ENCODE measurements at regions not wholly inside any gene's neighbourhood (a gene's known extent, or its start where the extent isn't known, plus 50 kb on each side); places are given as distances from the start of the nearest gene placed in this dataset.
"Not testable (repeated sequence)": the region's sequence is repeated elsewhere in the genome, so short reads cannot be mapped to it uniquely, and the experiment has no call there.

DNA sequence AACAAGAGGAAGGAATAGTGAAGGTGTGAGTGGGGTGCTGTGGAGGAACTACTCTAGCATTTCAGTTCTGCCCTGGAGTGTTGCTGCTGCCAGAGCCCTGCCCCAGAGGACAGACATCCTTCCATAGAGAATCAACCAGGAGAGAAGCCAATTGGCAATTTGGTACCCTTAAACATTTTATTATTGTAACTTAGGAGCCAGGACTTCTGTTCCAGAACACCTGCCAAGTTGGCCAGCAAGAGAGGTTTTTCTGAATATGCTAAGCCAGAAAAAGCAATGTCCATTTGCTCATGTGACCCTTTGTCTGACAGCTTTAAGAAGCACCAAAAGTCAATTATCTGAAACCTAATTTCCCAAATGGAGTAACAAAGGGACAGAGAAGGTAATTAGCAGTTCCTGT lies 264.9 kb downstream of the MEX3B start:
- H3K9me3 Mint-ChIP-seq (ENCODE audit: low read depth), result peaks cover 2% of the 10 kb centered on the region
- TF ChIP-seq, protein P1, sequence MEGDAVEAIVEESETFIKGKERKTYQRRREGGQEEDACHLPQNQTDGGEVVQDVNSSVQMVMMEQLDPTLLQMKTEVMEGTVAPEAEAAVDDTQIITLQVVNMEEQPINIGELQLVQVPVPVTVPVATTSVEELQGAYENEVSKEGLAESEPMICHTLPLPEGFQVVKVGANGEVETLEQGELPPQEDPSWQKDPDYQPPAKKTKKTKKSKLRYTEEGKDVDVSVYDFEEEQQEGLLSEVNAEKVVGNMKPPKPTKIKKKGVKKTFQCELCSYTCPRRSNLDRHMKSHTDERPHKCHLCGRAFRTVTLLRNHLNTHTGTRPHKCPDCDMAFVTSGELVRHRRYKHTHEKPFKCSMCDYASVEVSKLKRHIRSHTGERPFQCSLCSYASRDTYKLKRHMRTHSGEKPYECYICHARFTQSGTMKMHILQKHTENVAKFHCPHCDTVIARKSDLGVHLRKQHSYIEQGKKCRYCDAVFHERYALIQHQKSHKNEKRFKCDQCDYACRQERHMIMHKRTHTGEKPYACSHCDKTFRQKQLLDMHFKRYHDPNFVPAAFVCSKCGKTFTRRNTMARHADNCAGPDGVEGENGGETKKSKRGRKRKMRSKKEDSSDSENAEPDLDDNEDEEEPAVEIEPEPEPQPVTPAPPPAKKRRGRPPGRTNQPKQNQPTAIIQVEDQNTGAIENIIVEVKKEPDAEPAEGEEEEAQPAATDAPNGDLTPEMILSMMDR (IDR thresholded peaks at IDR 0.05; ENCODE audit: unreplicated experiment), result no peak
- H3K4me1 Mint-ChIP-seq (ENCODE audit: low read depth), result peaks cover 6% of the 10 kb centered on the region
- no peak overlapping the region for H3K27ac Mint-ChIP-seq
- DNase-seq (ENCODE audit: low spot score, unreplicated experiment), result no peak
- peaks cover 3% of the 10 kb centered on the region for H3K27me3 Mint-ChIP-seq
- H3K4me3 Mint-ChIP-seq (ENCODE audit: low read depth), result no peak overlapping the region
- H3K36me3 Mint-ChIP-seq (ENCODE audit: insufficient read depth), result peaks cover 9% of the 10 kb centered on the region

DNA sequence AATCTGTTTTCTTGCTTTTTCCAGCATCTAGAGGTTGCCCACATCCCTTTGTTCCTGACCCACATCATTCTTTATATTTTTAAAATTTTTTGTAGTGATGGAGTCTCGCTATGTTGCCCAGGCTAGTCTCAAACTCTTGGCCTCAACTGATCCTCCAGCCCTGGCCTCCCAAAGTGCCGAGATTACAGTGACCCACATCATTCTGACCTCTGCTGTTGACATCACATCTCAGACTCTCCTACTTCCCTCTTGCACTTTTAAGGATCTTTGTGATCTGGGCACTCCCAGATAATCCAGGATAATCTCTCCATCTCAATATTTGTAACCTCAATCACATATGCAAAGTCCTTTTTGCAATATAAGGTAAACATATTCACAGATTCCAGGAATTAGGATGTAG lies 266.6 kb downstream of the MEX3B start:
- Mint-ChIP-seq H3K4me3 (ENCODE audit: low read depth) (no peak overlapping the region), H3K27ac (no peak overlapping the region), H3K4me1 (ENCODE audit: low read depth) (peaks cover 7% of the 10 kb centered on the region), H3K36me3 (ENCODE audit: insufficient read depth) (peaks cover 3% of the 10 kb centered on the region), H3K9me3 (ENCODE audit: low read depth) (no peaks in the 10 kb centered on the region), H3K27me3 (peaks cover 3% of the 10 kb centered on the region)
- DNase-seq (ENCODE audit: low spot score, unreplicated experiment), result no peak
- TF ChIP-seq, protein P1 (IDR thresholded peaks at IDR 0.05; ENCODE audit: unreplicated experiment), result no peak

DNA sequence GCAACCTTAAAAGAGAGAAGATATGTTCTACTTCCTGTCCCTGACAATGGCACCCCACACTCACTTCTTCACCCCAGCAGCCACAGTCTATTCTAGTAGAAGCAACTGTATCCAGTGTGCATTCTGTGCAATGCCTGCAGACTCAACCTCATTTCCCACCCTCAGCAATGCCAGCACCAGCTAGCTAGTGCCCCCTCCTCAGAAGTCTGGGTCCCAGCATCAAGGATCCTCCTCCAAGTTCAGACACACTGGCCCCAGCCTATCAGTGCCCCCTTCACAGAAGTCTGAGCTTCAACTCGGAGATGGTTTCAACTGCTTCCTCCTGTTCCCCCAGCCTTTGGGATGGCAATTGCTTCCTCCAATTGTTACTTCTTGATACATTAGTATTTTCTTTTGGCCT lies 268.3 kb downstream of the MEX3B start:
- no peaks in the 10 kb centered on the region for H3K9me3 Mint-ChIP-seq (ENCODE audit: low read depth)
- H3K36me3 Mint-ChIP-seq (ENCODE audit: insufficient read depth), result peaks cover 3% of the 10 kb centered on the region
- peaks cover 11% of the 10 kb centered on the region for H3K4me1 Mint-ChIP-seq (ENCODE audit: low read depth)
- no peak overlapping the region for H3K27ac Mint-ChIP-seq
- peaks cover 3% of the 10 kb centered on the region for H3K27me3 Mint-ChIP-seq
- TF ChIP-seq, protein P1 (IDR thresholded peaks at IDR 0.05; ENCODE audit: unreplicated experiment), result no peak
- no peak for DNase-seq (ENCODE audit: low spot score, unreplicated experiment)
- no peak overlapping the region for H3K4me3 Mint-ChIP-seq (ENCODE audit: low read depth)

DNA sequence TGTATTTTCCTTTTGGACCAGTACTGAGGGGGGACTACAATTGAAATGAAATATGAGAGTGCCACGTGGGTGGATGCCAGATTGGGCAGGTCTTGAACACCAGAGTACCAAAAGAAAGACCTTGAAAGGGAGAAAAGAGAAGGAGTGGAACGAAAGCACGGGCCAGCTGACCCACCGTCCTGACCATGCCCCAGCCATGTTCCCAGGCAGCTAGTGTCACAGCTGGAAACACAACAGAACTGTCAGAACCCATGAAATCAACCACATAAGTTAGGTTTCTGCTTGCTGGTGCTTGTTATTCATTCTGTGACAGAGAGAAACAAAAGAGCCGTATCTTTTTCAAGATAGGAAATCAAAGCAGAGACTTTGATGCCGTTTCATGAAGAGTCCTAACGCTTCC lies 268.8 kb downstream of the MEX3B start:
- H3K27ac Mint-ChIP-seq, result no peak overlapping the region
- H3K4me3 Mint-ChIP-seq (ENCODE audit: low read depth), result no peak overlapping the region
- TF ChIP-seq, protein P1 (IDR thresholded peaks at IDR 0.05; ENCODE audit: unreplicated experiment), result no peak
- DNase-seq (ENCODE audit: low spot score, unreplicated experiment), result no peak
- H3K36me3 Mint-ChIP-seq (ENCODE audit: insufficient read depth), result peaks cover 4% of the 10 kb centered on the region
- H3K9me3 Mint-ChIP-seq (ENCODE audit: low read depth), result no peaks in the 10 kb centered on the region
- H3K27me3 Mint-ChIP-seq, result peaks cover 3% of the 10 kb centered on the region
- peaks cover 13% of the 10 kb centered on the region for H3K4me1 Mint-ChIP-seq (ENCODE audit: low read depth)

- peaks cover 13% of the 10 kb centered on the region for H3K4me1 Mint-ChIP-seq (ENCODE audit: low read depth)
- not testable (repeated sequence) for H3K4me3 Mint-ChIP-seq (ENCODE audit: low read depth); H3K36me3 Mint-ChIP-seq (ENCODE audit: insufficient read depth); H3K9me3 Mint-ChIP-seq (ENCODE audit: low read depth); H3K27me3 Mint-ChIP-seq; H3K27ac Mint-ChIP-seq; DNase-seq (ENCODE audit: low spot score, unreplicated experiment)
Observed at GRCh38 chr15:81775779-81776178, 270.0 kb downstream of the MEX3B start.

GRCh38 chr15:81774309-81774708 lies 271.5 kb downstream of the MEX3B start:
- no peak for DNase-seq (ENCODE audit: low spot score, unreplicated experiment)
- TF ChIP-seq, protein P1 (IDR thresholded peaks at IDR 0.05; ENCODE audit: unreplicated experiment), result no peak
- Mint-ChIP-seq H3K4me1 (ENCODE audit: low read depth) (peaks cover 8% of the 10 kb centered on the region), H3K27ac (no peak overlapping the region), H3K9me3 (ENCODE audit: low read depth) (no peaks in the 10 kb centered on the region), H3K27me3 (peaks cover 3% of the 10 kb centered on the region), H3K4me3 (ENCODE audit: low read depth) (no peak overlapping the region), H3K36me3 (ENCODE audit: insufficient read depth) (peaks cover 6% of the 10 kb centered on the region)
